GM19193 (cell line): ENCODE measurements at regions not wholly inside any gene's neighbourhood (a gene's known extent, or its start where the extent isn't known, plus 50 kb on each side); places are given as distances from the start of the nearest gene placed in this dataset.

Experiments
- POLR2A ChIP-seq: IDR thresholded peaks from 4 replicates; pipeline ENCODE4 v1.6.1; 2011; ENCODE audit not compliant: insufficient read depth, insufficient read length; ENCODE audit errors: extremely low read depth

GRCh38 chr2:47239119-47239969, 63.0 kb upstream of the CALM2 start:
- TF ChIP-seq POLR2A: no peak

- no peak for TF ChIP-seq POLR2A
Observed at GRCh38 chr2:47238638-47239037, 62.3 kb upstream of the CALM2 start.

GRCh38 chr2:47237375-47238334, 61.3 kb upstream of the CALM2 start:
- TF ChIP-seq POLR2A: no peak

GRCh38 chr2:47236503-47237215, 60.3 kb upstream of the CALM2 start:
- TF ChIP-seq POLR2A: no peak

- no peak for TF ChIP-seq POLR2A
Observed at GRCh38 chr2:47235132-47235531, 58.8 kb upstream of the CALM2 start.

GRCh38 chr2:47234456-47234855, 58.1 kb upstream of the CALM2 start:
- no peak for TF ChIP-seq POLR2A

- no peak for TF ChIP-seq POLR2A
Observed at GRCh38 chr2:47232738-47233415, 56.6 kb upstream of the CALM2 start.

GRCh38 chr2:47230418-47230817, 54.1 kb upstream of the CALM2 start:
- no peak for TF ChIP-seq POLR2A

- TF ChIP-seq POLR2A: no peak
Observed at GRCh38 chr2:47227532-47228279, 51.4 kb upstream of the CALM2 start.

GRCh38 chr2:47226923-47227220, 50.6 kb upstream of the CALM2 start:
- TF ChIP-seq POLR2A: no peak

GRCh38 chr2:47226132-47226922, 50.0 kb upstream of the CALM2 start:
- TF ChIP-seq POLR2A: no peak
